Left lung (tissue), 4 donors: ENCODE measurements at regions not wholly inside any gene's neighbourhood (a gene's known extent, or its start where the extent isn't known, plus 50 kb on each side); places are given as distances from the start of the nearest gene placed in this dataset.
"Not testable (repeated sequence)": the region's sequence is repeated elsewhere in the genome, so short reads cannot be mapped to it uniquely, and the experiment has no call there.

ENCODE experiments used
- ATAC-seq: fragments of 200-7000 bp; cut with Tn5 transposase; one replicate; pipeline ENCODE4 v1.9.1; 2020; ENCODE audit warnings: moderate library complexity
- DNase-seq, 4 donors: peaks; one replicate each; pipeline ENCODE4 v3.0.0-alpha.2; 2013 to 2020
- H3K27ac ChIP-seq, 2 donors: fragments of 200-600 bp; sonication (generic) in 1 of 2; one replicate each; pipeline versions ENCODE4 v1.5.0 to v1.8.0; 2020 to 2021
- H3K27me3 ChIP-seq, 2 donors: fragments of 200-600 bp; sonication (generic) in 1 of 2; one replicate each; pipeline versions ENCODE4 v1.5.0 to v1.8.0; 2020 to 2021
- H3K36me3 ChIP-seq, 2 donors: fragments of 200-600 bp; sonication (generic) in 1 of 2; one replicate each; pipeline versions ENCODE4 v1.5.0 to v1.8.0; 2020 to 2021
- H3K4me1 ChIP-seq, 2 donors: fragments of 200-600 bp; one replicate each; pipeline ENCODE4 v1.8.0; 2021
- H3K4me3 ChIP-seq, 2 donors: fragments of 200-600 bp; sonication (generic) in 1 of 2; one replicate each; pipeline versions ENCODE4 v1.5.0 to v1.8.0; 2020 to 2021; ENCODE audit warnings: mild to moderate bottlenecking in 1 of 2
- H3K9me3 ChIP-seq, 2 donors: fragments of 200-600 bp; sonication (generic) in 1 of 2; one replicate each; pipeline versions ENCODE4 v1.5.0 to v1.8.0; 2020 to 2021
- CTCF ChIP-seq, 2 donors: fragments of 200-600 bp; sonication (generic) in 1 of 2; IDR thresholded peaks; one replicate each; pipeline versions ENCODE4 v1.5.0 to v1.8.0; 2021; ENCODE audit warnings: antibody characterized with exemption in 2 of 2
- intact Hi-C, 2 donors: fragments of 100-400 bp; cut with DNase I; formaldehyde crosslinking; loops; one replicate each; pipeline versions ENCODE4 v1.11.2 to v1.14.2; 2022
- donor health status: DM: no; HTN: yes; CAD: no.
- donor health status: DM: no; HTN: no; CAD: no.

- Histone ChIP-seq H3K36me3 (no peaks in the 10 kb centered on the region), H3K4me1 (no peaks in the 10 kb centered on the region), H3K9me3 (no peaks in the 10 kb centered on the region), H3K27ac (no peak overlapping the region), H3K27me3 (peaks cover 0 to 16% of the 10 kb centered on the region in 2 donors), H3K4me3 (no peak overlapping the region)
- TF ChIP-seq CTCF (IDR thresholded peaks at IDR 0.05) = no peak
- ATAC-seq (no peak), DNase-seq (no peak)
- intact Hi-C loops = no loop called here
Observed at GRCh38 chr2:239642406-239643004, 241.7 kb upstream of the HDAC4 start.

DNA sequence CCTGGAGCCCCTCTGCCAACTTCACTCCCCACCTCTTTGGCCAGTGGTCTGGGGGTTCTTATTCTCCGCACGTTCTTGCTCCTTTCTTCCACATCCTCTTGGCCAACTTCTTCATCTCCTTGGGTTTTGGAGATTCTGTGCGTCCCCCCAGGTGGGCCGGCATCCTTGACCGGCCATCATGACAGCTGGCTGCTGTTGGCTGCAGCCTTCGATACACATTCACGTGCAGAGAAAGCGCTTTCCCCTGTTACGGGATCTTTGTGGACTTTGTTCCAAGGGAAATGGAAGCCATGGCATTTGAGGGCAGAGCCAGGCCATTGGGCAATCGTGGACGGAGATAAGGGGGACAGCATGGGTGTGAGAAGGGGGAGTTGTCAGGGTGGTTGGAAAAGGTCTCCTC is 241.1 kb upstream of the HDAC4 start:
- H3K4me1 ChIP-seq, intact Hi-C loops: not testable (repeated sequence)

DNA sequence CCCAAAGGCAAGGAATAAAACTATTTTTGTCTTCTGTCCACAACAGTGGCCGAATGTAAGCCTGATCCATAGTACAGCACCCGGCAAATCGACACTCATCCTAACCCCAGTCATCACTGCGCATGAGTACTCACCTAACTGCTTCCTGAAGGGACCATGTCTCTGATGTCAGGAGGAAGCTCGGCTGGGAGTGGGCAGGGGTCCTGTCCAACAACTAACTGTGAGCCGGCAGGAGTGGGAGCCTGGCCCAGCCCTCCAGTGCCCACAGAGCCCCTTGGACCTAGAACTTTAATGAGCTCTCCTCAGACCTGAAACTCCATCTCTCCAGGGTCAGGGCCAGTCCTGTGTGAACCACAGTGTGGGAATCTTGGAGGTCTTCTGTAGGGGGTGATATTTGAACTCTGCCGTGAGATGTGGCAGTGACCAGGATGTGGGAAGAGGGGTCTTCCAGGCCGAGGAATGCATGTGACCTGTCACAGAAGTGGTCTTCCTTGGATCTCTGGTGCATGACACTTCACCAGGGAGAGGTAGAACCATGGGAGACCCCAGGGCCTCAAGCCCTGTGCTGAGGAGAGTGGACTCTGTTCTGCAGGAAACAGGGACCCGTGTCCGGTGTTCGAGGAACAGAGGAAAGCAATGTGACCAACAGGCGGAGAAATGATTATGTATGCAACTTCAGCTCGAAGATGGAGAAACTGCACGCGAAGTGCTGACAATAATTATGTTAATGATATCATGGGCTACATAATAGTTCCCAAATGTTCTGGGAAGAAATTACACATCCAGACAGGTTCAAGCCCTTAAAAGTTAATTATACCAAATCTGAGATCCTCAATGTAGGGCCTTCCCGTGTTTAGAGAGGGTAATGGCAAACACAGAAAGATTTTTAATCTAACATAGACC is 240.1 kb upstream of the HDAC4 start:
- Histone ChIP-seq H3K4me1 (no peaks in the 10 kb centered on the region), H3K36me3 (no peaks in the 10 kb centered on the region), H3K27me3 (peaks cover 0 to 7% of the 10 kb centered on the region in 2 donors), H3K27ac (no peak overlapping the region), H3K9me3 (peaks cover 0 to 4% of the 10 kb centered on the region in 2 donors), H3K4me3 (no peak overlapping the region)
- intact Hi-C loops = no loop called here
- TF ChIP-seq CTCF (IDR thresholded peaks at IDR 0.05) = no peak
- ATAC-seq = no peak
- no peak for DNase-seq

More for the DNA sequence above, 241.1 kb upstream of the HDAC4 start:
- DNase-seq, H3K4me3 ChIP-seq, H3K9me3 ChIP-seq, H3K27ac ChIP-seq, ATAC-seq, H3K36me3 ChIP-seq: not testable (repeated sequence)
- peaks cover 0 to 14% of the 10 kb centered on the region in 2 donors for H3K27me3 ChIP-seq

DNA sequence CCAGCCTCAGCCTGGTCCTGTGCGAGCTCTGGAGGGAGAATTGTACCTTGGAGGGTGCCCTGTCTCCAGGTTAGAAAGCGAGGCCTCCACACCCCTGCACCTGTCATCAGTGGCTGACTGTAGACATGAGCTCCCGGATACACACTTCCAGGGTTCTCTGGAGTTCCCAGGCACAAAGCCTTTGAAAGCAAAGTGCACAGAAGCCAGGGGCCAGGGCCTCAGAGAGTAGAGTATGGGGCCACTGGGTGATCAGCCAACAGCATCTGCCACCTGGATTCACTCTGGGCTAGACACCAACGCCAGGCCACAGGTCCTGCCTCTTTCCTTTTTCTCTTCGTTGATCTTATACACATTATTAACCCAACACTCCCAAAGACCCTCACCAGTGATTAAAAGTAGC is 239.4 kb upstream of the HDAC4 start:
- Histone ChIP-seq H3K36me3 (no peaks in the 10 kb centered on the region), H3K27me3 (peaks cover 0 to 2% of the 10 kb centered on the region in 2 donors), H3K9me3 (peaks cover 0 to 4% of the 10 kb centered on the region in 2 donors), H3K4me1 (no peaks in the 10 kb centered on the region), H3K27ac (no peak overlapping the region), H3K4me3 (no peak overlapping the region)
- ATAC-seq (no peak), DNase-seq (no peak)
- TF ChIP-seq CTCF (IDR thresholded peaks at IDR 0.05) = no peak
- intact Hi-C loops = no loop called here

GRCh38 chr2:239639421-239640185 is 238.8 kb upstream of the HDAC4 start:
- H3K27me3 ChIP-seq = no peaks in the 10 kb centered on the region
- DNase-seq (no peak), ATAC-seq (no peak)
- H3K36me3 ChIP-seq = no peaks in the 10 kb centered on the region
- no peak overlapping the region for H3K4me3 ChIP-seq
- H3K9me3 ChIP-seq = peaks cover 0 to 4% of the 10 kb centered on the region in 2 donors
- intact Hi-C loops = no loop called here
- H3K27ac ChIP-seq = no peak overlapping the region
- no peak for TF ChIP-seq CTCF (IDR thresholded peaks at IDR 0.05)
- H3K4me1 ChIP-seq = no peaks in the 10 kb centered on the region
